ENCODE measurements at regions not wholly inside any gene's neighbourhood (a gene's known extent, or its start where the extent isn't known, plus 50 kb on each side); places are given as distances from the start of the nearest gene placed in this dataset.

- no peaks in the 10 kb centered on the region for H3K23me2 ChIP-seq (ENCODE audit: insufficient read length, low read depth, low read length, poor library complexity, severe bottlenecking)
- no peak overlapping the region for H3K14ac ChIP-seq (ENCODE audit: insufficient read depth, low read length)
- 0 out of 2 replicates have a peak, but pooled peaks cover 2% of the 10 kb centered on the region for H3K27me3 ChIP-seq (ENCODE audit: insufficient read depth, low read length)
- no CpG with 5 or more reads among the region's 21 CpGs for WGBS (ENCODE audit: extremely low coverage, insufficient read length, low lambda C conversion rate)
- no peak overlapping the region for H3K23ac ChIP-seq (ENCODE audit: insufficient read length, low read depth, low read length)
- no peak overlapping the region for H2AFZ ChIP-seq (ENCODE audit: low read length)
- Mint-ChIP-seq H3K36me3 (ENCODE audit: insufficient read depth in 1 of 3, low read depth in 3 of 3) (peaks cover 0 to 7% (median 3%) of the 10 kb centered on the region in 3 experiments; a peak in 2 of 7 replicates), H3K27ac (peak overlapping the region in 2 of 3 experiments; percentile 15 to 36; a peak in 1 of 7 replicates), H3K4me1 (peaks cover 54 to 57% of the 10 kb centered on the region in 2 experiments), H3K4me3 (no peak overlapping the region), H3K9me3 (peaks cover 5 to 7% of the 10 kb centered on the region in 2 experiments; a peak in 4 of 5 replicates), H3K27me3 (ENCODE audit: low read depth) (peaks cover 61% of the 10 kb centered on the region)
- no peak overlapping the region for H3K4ac ChIP-seq (ENCODE audit: low read depth, low read length)
- H3K56ac ChIP-seq (ENCODE audit: insufficient read length, low read depth, low read length) = no peak overlapping the region
- H2BK5ac ChIP-seq (ENCODE audit: insufficient read length, low read length) = no peak overlapping the region
- peaks cover 8% of the 10 kb centered on the region for H3K4me1 ChIP-seq (ENCODE audit: insufficient read depth, low read length)
- H3K9ac ChIP-seq (ENCODE audit: extremely low read depth, insufficient read length, low read length) = no peak overlapping the region
- peak; percentile 10 for DNase-seq
- no peak overlapping the region for H3K27ac ChIP-seq (ENCODE audit: insufficient read length, low read depth, low read length)
- TF ChIP-seq CTCF (conservative IDR thresholded peaks at IDR 0.05) = no peak
- no peak overlapping the region for H2BK20ac ChIP-seq (ENCODE audit: low read depth, low read length, poor library complexity, severe bottlenecking)
- no peak overlapping the region for H3K4me2 ChIP-seq (ENCODE audit: insufficient read depth, insufficient read length, low read length)
- H3K79me2 ChIP-seq (ENCODE audit: insufficient read depth, low read length) = no peaks in the 10 kb centered on the region
- no peaks in the 10 kb centered on the region for H3K9me3 ChIP-seq (ENCODE audit: control insufficient read depth, low read depth, low read length)
- H2BK120ac ChIP-seq (ENCODE audit: low read depth, low read length, poor library complexity, severe bottlenecking) = no peak overlapping the region
- no peak overlapping the region for H2BK15ac ChIP-seq (ENCODE audit: low read depth, low read length)
- no peak overlapping the region for H4K8ac ChIP-seq (replicated peaks; ENCODE audit: insufficient read length, low read depth, low read length)
- no peak overlapping the region for H3T11ph ChIP-seq (ENCODE audit: low read length)
- no peak overlapping the region for H2BK12ac ChIP-seq (ENCODE audit: insufficient read length, low read depth, low read length)
- no peak overlapping the region for H2AK5ac ChIP-seq (ENCODE audit: insufficient read length, low read length)
- no peaks in the 10 kb centered on the region for H4K20me1 ChIP-seq (ENCODE audit: control insufficient read depth, insufficient read depth, insufficient read length)
- no peak overlapping the region for H4K91ac ChIP-seq (ENCODE audit: insufficient read length, low read depth, low read length)
- no peak overlapping the region for H3K18ac ChIP-seq (ENCODE audit: insufficient read length, low read depth, low read length)
- no peaks in the 10 kb centered on the region for H3K79me1 ChIP-seq (ENCODE audit: insufficient read depth, low read depth, low read length, poor library complexity, severe bottlenecking)
- H4K5ac ChIP-seq (ENCODE audit: insufficient read length, low read depth, low read length) = no peak overlapping the region
Measured at GRCh38 chr2:883803-884748, 66.6 kb upstream of the SNTG2 start.

All from H9 (cell line).